Mucosa of descending colon (tissue), 3 donors: ENCODE measurements at regions not wholly inside any gene's neighbourhood (a gene's known extent, or its start where the extent isn't known, plus 50 kb on each side); places are given as distances from the start of the nearest gene placed in this dataset.

ENCODE experiments used
- ATAC-seq: fragments of 200-7000 bp; cut with Tn5 transposase; one replicate; pipeline ENCODE4 v1.9.1; 2020; ENCODE audit warnings: mild to moderate bottlenecking, moderate library complexity
- DNase-seq, 3 donors: peaks; one replicate each; pipeline ENCODE4 v3.0.0-alpha.2; 2020
- H3K36me3 ChIP-seq: fragments of 200-600 bp; one replicate; pipeline ENCODE4 v1.8.0; 2021; ENCODE audit warnings: low read depth, mild to moderate bottlenecking
- H3K4me1 ChIP-seq: fragments of 200-600 bp; one replicate; pipeline ENCODE4 v1.8.0; 2021; ENCODE audit warnings: low read depth, mild to moderate bottlenecking
- H3K4me3 ChIP-seq: fragments of 200-600 bp; one replicate; pipeline ENCODE4 v1.8.0; 2021; ENCODE audit warnings: mild to moderate bottlenecking
- H3K9me3 ChIP-seq: fragments of 200-600 bp; one replicate; pipeline ENCODE4 v1.8.0; 2021; ENCODE audit warnings: mild to moderate bottlenecking
- intact Hi-C, 2 donors: fragments of 100-400 bp; cut with DNase I in 1 of 2; cut with micrococcal nuclease in 1 of 2; formaldehyde crosslinking; loops; one replicate each; pipeline versions ENCODE4 v1.11.0 to v1.11.1; 2022; cut with DNase I, micrococcal nuclease
- TF ChIP-seq, protein P1 (sequence below): fragments of 200-600 bp; IDR thresholded peaks from one replicate; pipeline ENCODE4 v1.8.0; 2022; ENCODE audit warnings: antibody characterized with exemption, mild to moderate bottlenecking
- donor health status: DM: no; HTN: no; CAD: no; lungs with moderate emphysema.
- donor health status: DM: no; HTN: no; CAD: no.
- donor health status: DM: no; HTN: yes; CAD: no.

DNA sequence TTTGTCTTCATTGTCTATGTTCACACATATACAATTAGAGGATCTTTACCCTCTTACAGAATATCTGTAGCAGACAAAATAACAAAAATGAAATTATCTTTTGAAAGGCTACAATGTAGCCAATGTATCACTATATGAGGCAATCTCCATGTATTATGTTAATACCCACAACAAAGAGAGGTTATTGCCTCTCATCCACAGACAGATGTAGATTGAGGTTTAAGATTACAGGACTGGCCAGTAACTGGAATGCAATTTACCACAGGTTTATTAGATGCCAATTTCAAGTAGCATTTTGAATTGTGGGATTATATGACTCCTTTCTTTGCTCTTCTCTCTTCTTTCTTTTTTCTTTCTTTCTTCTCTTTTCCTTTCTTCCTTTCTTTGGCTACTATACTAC lies 242.6 kb downstream of the ANKRD50 start:
- intact Hi-C loops = no loop called here
- TF ChIP-seq, protein P1, sequence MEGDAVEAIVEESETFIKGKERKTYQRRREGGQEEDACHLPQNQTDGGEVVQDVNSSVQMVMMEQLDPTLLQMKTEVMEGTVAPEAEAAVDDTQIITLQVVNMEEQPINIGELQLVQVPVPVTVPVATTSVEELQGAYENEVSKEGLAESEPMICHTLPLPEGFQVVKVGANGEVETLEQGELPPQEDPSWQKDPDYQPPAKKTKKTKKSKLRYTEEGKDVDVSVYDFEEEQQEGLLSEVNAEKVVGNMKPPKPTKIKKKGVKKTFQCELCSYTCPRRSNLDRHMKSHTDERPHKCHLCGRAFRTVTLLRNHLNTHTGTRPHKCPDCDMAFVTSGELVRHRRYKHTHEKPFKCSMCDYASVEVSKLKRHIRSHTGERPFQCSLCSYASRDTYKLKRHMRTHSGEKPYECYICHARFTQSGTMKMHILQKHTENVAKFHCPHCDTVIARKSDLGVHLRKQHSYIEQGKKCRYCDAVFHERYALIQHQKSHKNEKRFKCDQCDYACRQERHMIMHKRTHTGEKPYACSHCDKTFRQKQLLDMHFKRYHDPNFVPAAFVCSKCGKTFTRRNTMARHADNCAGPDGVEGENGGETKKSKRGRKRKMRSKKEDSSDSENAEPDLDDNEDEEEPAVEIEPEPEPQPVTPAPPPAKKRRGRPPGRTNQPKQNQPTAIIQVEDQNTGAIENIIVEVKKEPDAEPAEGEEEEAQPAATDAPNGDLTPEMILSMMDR = no peak
- H3K4me1 ChIP-seq = no peaks in the 10 kb centered on the region
- no peak overlapping the region for H3K4me3 ChIP-seq
- no peak for DNase-seq
- no peak for ATAC-seq
- peaks cover 3% of the 10 kb centered on the region for H3K9me3 ChIP-seq
- no peaks in the 10 kb centered on the region for H3K36me3 ChIP-seq

DNA sequence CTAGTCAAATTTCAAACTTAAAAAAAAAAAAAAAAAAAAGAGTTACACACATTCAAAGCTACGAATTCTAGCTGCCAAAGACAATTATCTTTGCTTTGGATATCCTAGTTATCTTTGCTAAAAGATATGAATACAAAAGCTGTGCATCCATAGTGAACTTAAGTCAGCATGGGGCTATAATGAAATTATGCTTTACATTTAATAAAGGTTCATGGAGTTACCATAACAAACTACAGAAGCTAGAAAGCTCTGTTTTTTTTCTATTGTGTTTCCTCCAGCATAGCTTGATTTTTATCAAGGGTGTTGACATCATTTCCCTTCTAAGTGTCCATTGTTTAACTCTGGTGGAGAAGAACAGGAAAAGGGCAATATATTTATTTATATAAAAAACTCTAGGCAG lies 234.1 kb downstream of the ANKRD50 start:
- DNase-seq = no peak
- H3K36me3 ChIP-seq = no peaks in the 10 kb centered on the region
- TF ChIP-seq, protein P1 = no peak
- no peak overlapping the region for H3K4me3 ChIP-seq
- ATAC-seq = no peak
- intact Hi-C loops = no loop called here
- no peaks in the 10 kb centered on the region for H3K4me1 ChIP-seq
- H3K9me3 ChIP-seq = no peaks in the 10 kb centered on the region

DNA sequence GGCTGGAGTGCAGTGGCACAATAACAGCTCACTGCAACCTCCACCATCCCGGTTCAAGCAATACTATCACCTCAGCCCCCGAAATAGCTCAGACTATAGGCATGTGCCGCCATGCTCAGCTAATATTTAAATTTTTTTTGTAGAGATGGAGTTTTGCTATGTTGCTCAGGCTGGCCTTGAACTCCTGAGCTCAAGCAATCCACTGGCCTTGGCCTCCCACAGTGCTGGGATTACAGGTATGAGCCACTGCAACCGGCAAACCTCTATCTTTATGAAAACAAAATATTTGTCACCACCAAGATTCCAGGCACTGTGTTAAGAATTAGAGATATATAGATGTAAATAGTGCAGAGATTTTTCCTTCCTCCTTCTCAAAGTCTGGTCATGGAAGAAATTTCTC lies 232.5 kb downstream of the ANKRD50 start:
- Histone ChIP-seq H3K9me3 (no peaks in the 10 kb centered on the region), H3K36me3 (no peaks in the 10 kb centered on the region), H3K4me1 (no peaks in the 10 kb centered on the region), H3K4me3 (no peak overlapping the region)
- intact Hi-C loops = no loop called here
- DNase-seq (no peak), ATAC-seq (no peak)
- TF ChIP-seq, protein P1 = no peak

DNA sequence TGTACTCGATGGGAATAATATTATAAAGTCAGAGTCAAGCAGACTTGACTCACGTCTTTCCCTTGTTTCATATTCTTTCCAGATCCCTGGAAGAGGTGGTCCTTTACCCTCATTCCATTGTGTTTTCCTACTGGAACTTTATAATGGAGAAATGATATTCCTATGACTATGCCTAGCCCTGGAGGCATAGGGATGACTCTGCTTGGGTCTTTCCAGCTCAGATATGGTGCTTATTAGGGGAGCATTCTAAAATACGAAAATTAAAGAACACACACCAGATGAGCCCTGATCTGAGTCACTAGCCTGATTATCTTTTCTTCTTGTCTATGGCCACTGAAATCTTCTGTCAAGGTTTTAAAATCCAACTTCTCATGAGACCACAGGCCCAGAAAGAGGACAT lies 231.4 kb downstream of the ANKRD50 start:
- H3K4me1 ChIP-seq = no peaks in the 10 kb centered on the region
- DNase-seq (no peak), ATAC-seq (no peak)
- H3K9me3 ChIP-seq = no peaks in the 10 kb centered on the region
- H3K36me3 ChIP-seq = no peaks in the 10 kb centered on the region
- H3K4me3 ChIP-seq = no peak overlapping the region
- intact Hi-C loops = no loop called here
- TF ChIP-seq, protein P1 = no peak

DNA sequence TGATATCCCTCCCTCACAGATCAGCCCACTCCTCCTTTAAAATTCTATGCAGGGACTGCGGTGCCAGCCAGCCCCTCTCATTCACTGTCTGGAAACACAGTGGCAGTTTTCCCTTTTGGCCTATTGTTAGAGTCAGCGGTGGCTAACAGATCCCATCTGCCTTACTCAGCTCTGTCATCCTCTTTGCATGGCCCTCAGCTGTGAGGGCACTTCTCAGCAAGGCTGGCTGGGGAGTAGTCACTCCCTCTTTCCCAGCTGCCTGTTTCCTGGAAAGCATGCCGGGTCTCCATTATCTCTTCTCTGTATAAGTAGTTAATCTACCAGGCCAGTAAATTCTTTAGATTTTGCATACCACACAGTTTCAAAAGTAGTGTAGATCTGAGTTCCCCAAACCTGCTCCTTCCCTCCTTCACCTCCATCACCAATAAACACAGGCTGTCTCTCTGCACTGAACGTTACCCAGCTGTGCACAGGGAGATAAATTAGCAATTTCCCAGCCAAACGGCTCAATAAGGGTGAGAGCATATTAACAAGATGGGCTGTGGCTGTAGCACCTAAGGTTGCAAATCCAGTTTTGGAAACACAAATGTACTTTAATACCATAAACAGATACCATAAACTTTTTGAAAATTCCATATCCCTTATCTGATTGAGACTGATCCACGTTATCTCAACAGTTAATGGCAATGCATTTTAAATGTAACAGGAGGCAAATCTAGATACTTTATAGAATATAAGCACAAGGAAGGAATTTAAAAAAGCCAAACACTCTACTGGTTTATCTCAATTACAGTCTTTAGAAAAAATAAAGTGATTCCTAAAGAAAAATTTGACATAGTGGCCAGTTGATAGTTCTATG lies 229.3 kb downstream of the ANKRD50 start:
- TF ChIP-seq, protein P1 = no peak
- ATAC-seq = peak; percentile 38
- intact Hi-C loops = no loop called here
- Histone ChIP-seq H3K9me3 (no peaks in the 10 kb centered on the region), H3K36me3 (no peaks in the 10 kb centered on the region), H3K4me3 (no peak overlapping the region), H3K4me1 (no peaks in the 10 kb centered on the region)
- DNase-seq = no peak
